Stimulated activated CD4-positive, alpha-beta T cell treated with anti-CD3 and anti-CD28 coated beads, Interleukin-2, amount 100 ng/mL, for 4 hours (primary cell): ENCODE measurements at regions not wholly inside any gene's neighbourhood (a gene's known extent, or its start where the extent isn't known, plus 50 kb on each side); places are given as distances from the start of the nearest gene placed in this dataset.
A peak's percentile ranks its signal among the peaks of the same experiment; 100 is the strongest.
"Not testable (repeated sequence)": the region's sequence is repeated elsewhere in the genome, so short reads cannot be mapped to it uniquely, and the experiment has no call there.

Experiments
- DNase-seq: peaks from one replicate; pipeline ENCODE4 v3.0.0-alpha.2; 2020; ENCODE audit warnings: low read depth

DNA sequence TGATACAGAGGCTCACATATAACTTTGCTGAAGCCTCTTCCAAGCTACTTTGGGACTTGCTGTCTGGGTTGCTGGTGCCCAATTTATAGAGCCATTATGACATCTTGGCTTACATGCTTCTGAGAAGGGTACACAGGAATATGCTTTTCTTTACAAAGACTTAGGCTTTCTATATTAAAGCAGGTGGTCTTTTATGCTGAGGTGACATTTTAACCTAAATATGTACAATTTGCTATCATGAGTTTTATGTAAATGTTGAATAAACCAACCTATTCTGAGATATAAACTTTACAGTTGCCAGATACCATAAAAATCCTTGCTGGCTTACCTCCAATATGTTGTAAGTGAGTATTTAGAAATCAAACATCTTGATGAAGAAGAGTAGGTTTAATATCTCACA lies 509.2 kb upstream of the CHD1 start:
- no peak for DNase-seq

DNA sequence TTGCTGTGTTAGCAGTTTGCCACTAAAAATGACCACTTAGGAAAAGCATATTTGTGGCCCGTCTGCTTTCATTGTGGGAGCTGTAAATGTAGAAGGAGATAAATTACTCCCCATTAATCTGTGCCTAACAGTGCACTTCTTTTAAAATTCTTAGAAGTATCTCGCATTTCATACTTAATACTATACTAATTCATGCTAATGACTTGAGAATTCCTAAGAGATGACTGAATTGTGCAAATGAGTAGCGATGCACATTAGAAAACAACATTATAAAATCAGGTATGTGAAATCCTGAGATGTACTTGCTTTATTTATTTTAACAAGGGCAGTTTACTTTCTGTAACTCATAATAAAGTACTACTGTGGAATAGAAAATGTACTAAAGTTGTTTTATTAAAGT lies 494.6 kb upstream of the CHD1 start:
- not testable (repeated sequence) for DNase-seq

DNA sequence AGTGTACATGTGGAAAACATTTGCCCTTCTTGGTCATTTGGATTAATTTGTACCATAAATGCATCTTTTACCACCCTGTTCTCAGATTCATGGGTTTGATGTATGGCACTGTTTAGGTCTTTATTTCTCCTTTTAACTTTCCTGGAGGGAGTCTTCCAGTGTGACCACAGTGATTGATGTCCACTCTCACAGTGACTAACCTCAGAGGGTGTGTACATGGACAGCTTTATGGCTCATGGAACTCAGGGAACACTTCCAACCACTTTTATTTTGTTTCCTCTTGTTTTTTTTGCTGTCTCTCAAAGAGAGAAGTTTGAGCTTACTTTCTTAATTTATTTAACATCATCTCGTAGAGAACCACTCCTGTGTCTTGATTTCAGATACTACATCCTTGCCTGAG lies 489.8 kb upstream of the CHD1 start:
- DNase-seq: not testable (repeated sequence)

DNA sequence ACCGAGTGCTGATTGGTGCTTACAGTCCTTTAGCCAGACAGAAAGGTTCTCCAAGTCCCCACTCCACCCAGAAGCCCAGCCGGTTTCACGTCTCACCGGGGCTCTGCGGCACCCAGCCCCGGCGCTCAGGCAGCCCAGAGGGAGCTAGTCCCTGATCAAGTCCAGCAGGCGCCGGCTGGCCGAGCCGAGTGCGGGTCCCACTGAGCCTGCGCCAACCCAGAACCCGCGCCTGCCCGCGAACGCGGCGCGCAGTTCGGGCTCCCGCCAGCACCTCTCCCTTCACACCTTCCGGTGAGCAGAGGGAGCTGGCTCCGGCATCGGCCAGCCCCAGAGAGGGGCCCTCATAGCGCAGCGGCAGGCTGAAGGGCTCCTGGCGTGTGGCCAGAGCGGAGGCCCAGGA lies 481.6 kb upstream of the CHD1 start:
- DNase-seq: peak; percentile 0

DNA sequence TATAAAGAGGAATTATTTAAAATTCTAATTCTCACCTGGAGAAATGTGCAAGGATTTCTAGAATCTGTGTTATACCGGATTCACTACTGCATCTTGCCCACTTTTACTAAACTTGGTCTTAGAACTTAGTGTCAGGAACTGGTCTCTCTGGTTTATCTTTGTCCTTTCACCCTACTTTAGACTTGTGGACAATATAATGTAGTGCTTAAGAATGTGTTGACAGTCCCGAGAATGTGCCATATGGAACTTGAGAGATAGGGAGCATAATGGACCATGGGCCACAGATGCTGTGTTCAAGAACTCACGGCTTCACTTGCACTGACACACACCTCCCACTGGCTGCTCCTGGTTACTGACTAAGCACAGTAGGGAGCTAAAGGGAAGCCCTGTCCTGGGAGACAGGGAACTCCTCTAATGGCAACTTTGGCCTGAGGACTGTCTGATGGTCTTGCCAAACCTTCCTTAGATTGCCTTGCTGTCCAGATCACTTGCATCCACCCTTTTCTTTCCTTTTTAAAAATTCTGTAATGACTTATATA lies 476.0 kb upstream of the CHD1 start:
- DNase-seq: not testable (repeated sequence)

DNA sequence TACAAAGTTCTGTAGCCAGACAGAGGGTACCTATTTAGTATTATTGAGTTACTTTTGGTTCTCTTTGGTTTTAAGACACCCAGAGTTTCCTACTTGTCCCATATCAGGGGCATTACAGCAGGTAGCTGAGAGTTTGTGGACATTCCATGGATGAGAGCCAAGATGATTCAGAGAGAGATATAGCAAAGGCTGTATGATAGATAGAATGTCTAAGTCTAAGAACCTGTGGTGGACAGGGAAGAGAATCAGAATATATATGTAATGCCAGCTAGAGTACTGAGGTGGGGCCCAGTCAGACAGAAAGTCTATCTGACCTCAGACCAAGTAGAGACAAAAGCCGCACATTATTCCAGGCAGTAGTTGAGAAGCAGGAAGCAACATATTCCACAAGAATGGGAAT lies 471.8 kb upstream of the CHD1 start:
- not testable (repeated sequence) for DNase-seq

DNA sequence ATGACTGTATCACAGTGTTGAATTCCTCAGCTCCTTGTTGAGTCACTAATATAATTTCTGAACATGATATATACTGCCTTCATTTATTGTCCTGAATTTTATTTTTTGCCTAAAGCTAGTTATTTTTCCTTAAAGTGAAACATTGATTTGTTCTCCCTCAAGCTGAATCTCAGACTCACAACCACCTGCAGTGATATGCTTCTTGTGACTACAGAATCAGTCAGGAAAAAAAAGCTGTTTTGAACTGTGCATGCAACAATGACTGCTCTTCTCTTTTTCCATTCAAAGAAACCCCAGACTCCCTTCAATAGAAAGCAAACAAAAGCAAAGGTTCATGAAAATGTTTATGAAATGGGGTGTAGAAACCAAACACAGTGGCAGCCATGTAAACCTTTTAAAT lies 470.2 kb upstream of the CHD1 start:
- no peak for DNase-seq

DNA sequence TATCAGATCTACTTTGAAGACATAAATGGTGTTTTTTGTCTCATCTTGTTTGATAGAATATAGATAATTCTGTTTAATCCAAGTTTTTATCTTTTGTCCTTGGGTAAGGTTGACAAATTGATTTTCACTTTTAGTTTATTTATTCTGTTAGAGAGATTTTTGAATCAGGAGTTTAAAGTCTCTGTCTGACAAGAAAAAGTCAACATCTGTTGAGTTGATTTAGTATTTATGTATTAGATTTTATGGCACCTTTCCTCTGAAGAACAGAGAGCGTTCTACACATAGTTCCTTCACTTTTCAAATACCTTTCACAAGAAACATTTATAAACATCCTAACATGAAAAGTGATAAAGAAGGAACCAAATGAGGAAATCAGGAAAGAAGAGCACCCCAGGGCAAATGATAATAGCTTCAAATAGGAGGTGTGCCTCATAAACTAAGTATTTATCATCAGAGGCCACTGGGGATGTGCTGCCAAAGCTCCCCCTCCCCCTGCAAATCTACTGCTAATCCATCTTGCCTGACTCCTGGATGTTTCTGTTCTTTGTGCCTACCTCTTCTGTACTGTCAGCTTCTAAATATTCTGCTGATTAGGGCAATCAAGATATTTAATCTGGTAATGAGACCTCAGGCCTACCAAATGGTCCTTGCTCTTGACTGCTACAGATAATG lies 457.7 kb upstream of the CHD1 start:
- DNase-seq: no peak

DNA sequence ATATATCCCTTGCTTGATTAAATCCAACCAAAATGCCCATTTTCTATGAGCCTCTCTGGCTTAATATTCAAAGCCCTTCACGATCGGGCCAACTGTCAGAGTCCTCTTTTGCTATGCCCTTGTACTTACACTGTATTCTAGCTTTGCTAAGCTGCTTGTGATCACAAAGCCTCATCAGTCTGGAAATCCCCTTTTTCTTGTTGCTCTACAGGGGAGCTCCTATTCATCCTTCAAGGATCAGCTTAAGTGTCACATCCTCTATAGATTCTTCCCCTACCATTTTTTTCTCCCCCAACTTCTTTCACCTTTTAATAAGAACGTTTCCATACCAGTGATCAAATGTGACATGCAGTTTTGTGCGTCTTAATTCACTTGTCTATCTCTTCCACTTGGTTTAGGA lies 450.4 kb upstream of the CHD1 start:
- DNase-seq: no peak

DNA sequence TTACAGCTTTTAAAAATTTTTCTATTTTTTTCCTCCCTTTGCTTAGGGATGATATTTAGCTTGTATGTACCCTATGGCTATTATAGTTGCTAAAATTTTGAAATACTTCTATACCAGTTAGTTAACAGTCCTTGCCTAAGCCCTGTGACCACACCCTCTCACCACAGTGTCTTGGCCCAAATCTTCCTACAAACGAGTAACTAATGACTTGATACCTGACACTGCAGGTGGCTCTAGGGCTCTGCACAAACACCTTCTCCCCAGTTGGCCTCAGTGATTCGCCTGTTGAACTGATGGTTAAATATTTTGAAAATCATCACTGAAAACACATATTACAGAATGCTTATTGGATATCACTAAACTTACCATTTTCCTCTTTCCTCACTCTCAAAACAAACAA lies 449.6 kb upstream of the CHD1 start:
- no peak for DNase-seq

DNA sequence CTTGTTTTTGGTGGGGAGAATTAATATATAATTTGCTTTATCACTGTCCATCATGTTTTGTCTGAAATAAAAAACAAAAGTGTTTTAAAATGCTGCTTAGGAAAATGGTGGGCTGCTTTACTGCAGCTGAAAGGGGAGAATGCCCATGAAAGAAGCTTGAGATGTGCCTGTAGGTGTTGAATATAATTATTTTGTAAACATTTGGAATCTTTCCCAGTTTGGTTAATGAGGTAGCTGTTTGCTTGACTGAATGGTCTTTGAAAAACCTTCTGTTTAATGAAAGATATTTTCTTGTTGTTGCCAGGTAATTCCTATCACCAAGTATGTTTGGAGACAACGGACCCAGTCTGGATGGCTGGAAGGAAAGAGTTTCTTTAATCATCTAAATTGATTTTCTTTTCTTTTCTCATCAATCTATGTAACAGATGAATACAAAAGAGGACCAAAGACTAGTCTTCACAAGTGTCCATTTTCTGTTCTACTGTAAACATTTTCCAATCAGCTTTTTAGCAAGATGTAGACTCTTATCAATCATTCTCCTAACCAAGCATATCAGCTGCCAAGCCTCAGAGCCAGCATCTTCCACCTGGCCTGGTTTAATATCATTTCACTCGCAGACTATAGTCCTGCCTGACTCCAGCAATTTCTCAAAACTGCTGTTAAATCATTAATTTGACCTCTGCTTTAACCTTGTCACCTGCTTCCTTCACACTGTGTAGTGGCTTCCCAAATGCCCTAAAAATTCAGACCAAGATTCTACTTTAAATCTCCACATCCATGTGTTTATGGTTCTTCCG lies 441.2 kb upstream of the CHD1 start:
- DNase-seq: no peak

DNA sequence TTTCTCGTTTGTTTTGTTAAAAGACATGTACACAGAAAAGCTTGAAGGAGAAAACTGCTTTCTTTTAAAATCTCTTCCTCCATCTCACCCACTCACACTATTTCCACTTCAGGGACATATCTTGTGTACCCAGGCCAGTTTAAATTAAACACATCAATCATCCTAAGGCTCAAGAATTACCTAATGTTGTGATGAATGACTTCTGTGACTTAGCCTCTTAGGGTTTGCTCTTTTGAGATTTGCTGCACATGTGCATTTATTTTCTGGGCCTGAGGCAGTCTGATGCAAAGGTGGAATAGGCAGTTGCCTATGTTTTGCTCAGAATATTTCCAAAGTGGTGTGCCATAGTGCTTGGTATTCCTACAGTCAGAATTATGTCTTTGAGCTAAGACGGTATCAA lies 439.9 kb upstream of the CHD1 start:
- DNase-seq: no peak

DNA sequence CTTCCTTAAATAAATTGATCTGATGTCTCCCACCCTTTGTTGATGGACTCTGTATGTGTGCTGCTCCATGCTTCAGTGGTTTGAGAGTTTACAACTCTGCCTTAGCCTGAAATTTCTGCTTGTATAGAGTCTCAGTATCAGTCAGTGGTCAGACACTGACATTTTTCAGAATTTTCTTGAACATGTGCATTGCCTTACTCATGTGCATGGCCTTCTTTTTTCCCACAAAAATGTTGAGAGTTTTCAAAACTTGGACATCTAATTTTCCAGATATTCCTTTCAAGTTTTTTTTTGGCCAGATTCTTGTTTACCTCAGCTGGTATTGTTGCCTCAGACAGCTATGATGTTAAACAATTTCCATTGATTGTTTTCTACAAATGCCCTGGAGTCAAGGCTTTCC lies 427.1 kb upstream of the CHD1 start:
- DNase-seq: no peak

DNA sequence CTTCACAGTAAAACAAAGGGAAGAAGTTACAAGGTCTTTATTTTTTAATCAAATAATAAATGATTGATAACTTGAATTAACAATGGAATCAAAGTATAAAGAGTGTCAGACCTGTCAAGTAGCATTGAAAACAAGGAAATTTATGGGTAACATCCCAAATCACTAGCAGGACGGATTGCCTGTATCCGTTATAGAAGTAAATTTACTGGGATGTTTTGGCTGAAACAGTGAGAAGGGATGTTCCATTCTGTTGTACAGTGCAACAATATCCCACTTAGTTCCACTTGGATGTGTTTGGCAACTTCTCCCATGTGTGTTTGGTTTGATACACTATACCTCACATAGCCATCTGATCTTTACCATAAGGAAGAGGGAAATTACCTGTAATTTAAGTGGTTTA lies 421.0 kb upstream of the CHD1 start:
- DNase-seq: no peak

DNA sequence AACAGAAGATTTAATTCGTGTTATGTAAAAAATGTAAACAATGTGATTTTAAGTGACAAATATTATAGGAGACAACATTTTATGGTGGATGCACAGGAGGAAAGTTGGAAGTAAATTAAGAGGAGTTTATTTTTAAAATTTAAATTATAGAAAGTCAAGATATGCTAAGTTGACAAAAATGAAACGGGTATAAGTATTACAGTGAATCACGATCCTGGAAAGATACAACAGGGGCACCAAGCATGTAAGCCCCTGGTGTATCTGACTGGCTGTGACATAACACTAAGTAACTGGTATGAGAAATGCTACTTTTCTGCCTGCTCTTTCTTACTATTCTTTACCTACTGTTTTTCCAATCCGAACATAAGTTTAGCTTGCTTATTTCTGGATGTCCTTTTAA lies 419.8 kb upstream of the CHD1 start:
- no peak for DNase-seq

DNA sequence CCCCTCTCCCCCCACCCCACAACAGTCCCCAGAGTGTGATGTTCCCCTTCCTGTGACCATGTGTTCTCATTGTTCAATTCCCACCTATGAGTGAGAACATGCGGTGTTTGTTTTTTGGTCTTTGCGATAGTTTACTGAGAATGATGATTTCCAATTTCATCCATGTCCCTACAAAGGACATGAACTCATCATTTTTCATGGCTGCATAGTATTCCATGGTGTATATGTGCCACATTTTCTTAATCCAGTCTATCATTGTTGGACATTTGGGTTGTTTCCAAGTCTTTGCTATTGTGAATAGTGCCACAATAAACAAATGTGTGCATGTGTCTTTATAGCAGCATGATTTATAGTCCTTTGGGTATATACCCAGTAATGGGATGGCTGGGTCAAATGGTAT lies 411.0 kb upstream of the CHD1 start:
- not testable (repeated sequence) for DNase-seq

DNA sequence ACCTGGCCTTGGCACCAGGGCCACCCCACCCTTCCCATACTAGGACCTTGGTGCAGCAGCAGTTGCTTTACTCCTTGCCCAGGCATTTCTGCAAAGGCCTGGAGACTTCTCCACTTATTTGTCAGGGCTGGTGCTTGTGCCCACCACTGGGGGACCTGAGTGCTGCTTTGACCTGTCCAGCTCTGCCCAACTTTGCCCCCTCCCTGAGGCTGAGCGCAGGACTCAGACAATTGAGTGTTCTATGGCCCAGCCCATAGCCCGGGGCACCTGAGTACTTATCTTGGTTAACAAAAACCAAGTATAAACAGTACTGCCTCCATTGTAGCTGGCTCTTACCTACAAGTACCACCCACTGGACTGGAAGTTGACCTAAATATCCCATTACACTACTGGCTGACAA lies 406.1 kb upstream of the CHD1 start:
- DNase-seq: no peak

DNA sequence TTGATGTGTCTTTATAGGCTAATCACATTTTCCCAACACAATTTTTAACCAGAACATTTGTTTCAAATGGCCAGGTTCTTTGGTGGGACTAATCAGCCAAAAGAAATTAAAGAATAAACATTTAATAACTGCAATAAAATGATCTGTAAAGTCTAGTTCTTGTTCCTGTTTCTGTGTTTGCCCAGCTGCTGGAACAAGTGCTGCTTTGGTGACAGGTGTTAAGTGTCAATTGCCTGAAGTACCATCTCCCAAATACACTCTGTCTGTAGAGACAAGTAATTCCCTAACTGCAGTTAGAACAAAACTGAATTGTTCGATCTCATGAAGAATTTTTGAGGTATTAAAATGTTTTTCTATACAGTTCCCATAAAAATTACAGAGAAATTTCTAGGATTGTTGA lies 402.3 kb upstream of the CHD1 start:
- no peak for DNase-seq

DNA sequence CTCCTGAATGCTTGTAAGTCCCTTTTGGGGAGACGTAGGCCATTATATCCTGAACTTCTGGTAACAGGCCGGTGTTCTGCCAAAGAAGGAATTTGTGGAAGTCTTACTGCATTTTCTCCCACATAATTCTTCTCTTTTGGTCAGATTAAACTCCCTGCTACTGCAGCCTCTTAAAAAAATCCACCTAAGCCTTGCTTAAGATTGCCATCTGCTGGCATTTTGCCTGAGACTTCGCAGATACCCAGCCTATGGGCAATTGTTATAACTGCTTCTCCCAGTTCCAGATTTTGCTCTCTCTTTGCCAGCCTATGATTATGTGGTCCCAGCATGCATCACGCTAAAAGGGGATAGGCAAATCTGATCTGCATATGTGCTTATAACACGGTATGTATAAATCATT lies 391.6 kb upstream of the CHD1 start:
- no peak for DNase-seq

DNA sequence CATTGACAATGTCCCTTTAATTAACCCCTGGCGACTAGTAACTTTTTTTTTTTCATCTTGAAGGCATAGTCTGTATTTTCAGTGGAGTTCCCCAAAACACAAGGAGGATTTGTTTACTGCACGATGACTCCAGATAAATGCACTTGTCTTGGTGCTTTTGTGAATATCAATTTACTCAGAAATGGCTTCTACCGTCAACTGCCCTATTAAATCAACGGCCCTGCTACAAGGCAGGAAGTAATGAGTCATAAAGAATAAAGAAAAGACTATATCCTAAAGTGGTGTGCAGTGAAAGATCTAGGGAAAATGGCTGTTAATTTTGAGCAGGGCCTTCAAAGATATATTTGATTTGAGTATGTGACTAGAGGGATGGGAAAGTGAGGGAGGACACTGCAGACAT lies 388.3 kb upstream of the CHD1 start:
- no peak for DNase-seq

DNA sequence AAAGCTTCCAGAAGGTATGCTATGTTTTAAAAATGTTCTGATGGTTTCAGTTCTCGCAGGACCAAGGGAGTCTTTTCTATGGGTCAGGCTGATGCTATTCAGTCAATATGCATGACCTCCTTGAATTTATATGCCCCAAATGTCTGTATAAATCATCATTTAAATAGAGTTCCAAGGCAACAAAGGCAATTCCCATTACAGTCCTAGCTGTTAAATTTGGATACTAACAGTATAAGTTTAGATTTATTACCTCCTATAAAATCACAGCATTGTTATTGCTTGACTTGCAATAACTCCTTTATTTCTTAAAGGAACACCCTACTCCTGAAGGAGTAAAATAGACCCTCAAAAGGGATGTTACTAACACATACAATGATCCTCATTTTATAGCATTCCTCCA lies 387.7 kb upstream of the CHD1 start:
- no peak for DNase-seq

DNA sequence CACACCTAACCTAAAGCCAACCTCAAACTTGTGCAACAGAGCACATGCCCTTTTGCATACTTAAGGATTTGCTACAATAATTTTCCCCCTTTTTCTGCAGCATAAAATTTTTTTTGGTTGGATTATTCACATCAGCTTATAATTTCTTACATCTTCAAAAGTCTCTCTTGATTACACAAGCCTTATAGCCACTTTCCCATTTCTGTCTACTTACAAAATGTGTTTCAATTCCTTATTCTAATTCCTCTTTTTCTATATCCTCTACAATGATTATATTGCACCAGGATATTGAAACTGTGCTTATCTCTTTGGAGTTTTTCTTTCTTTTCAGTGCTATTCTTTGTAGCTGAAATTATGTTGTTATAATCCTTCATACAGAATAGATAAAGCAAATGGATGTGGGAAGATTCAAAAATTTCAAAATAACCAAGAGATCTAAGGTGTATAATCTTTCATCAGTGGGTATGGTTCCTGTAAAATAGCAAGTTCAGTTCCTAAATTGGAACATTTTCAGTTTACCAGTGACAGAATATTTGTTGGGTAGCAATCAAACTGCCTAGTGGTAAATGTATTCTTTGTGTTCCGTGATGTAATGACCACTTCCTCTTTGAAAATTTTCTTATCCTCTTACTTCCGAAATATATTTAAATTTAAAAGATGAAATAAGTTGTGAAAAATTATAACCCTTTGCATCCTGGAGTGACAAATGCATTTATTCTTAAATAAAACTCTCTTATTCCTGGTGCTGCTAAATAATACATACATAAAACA lies 386.8 kb upstream of the CHD1 start:
- DNase-seq: no peak

DNA sequence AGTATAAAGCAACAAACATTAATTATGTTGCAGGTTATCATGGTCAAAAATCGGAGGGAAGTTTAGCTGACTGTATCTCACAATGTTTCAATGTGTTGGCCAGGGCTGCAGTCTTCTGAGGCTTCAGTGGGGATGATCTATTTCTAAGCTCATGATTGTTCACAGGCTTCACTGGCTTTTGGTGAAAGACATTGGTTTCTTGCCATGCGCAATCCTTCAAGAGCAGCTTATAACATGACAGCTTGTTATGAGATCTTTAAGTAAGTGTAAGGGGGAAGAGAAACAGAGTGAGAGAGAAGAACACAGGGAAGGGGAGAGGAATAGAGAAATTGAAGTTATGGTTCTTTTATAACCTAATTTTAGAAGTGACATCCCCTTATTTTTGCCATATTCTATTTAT lies 385.9 kb upstream of the CHD1 start:
- DNase-seq: no peak
